MM.1S (cell line): ENCODE measurements at regions not wholly inside any gene's neighbourhood (a gene's known extent, or its start where the extent isn't known, plus 50 kb on each side); places are given as distances from the start of the nearest gene placed in this dataset.

Source experiments
- DNase-seq: peaks from one replicate; pipeline ENCODE4 v3.0.0-alpha.2; 2015
- H2AFZ ChIP-seq: fragments of 300-600 bp; sonication (generic); 2 replicates; pipeline ENCODE4 v1.6.0; 2016; ENCODE audit warnings: antibody characterized with exemption, low read length
- H3F3A ChIP-seq: fragments of 300-600 bp; sonication (generic); 2 replicates; pipeline ENCODE4 v1.6.1; 2016; ENCODE audit warnings: mild to moderate bottlenecking, antibody characterized with exemption, low read length, moderate library complexity, mixed read lengths; ENCODE audit not compliant: insufficient read depth
- H3K27ac ChIP-seq: fragments of 300-600 bp; sonication (generic); 2 replicates; pipeline ENCODE4 v1.5.1; 2016; ENCODE audit warnings: mild to moderate bottlenecking, low read length
- H3K27me3 ChIP-seq: fragments of 300-600 bp; sonication (generic); replicated peaks from 2 replicates; pipeline ENCODE4 v1.6.0; 2016; ENCODE audit warnings: low read length; ENCODE audit not compliant: insufficient read depth
- H3K36me3 ChIP-seq: fragments of 300-600 bp; sonication (generic); replicated peaks from 2 replicates; pipeline ENCODE4 v1.6.1; 2016; ENCODE audit warnings: mild to moderate bottlenecking, low read length, mixed read lengths; ENCODE audit not compliant: insufficient read depth
- H3K4me1 ChIP-seq: fragments of 300-600 bp; sonication (generic); 2 replicates; pipeline ENCODE4 v1.6.1; 2016; ENCODE audit warnings: low read length, mixed read lengths
- H3K4me2 ChIP-seq: fragments of 300-600 bp; sonication (generic); 2 replicates; pipeline ENCODE4 v1.6.0; 2016; ENCODE audit warnings: low read depth, low read length
- H3K4me3 ChIP-seq: fragments of 300-600 bp; sonication (generic); 2 replicates; pipeline ENCODE4 v1.5.1; 2016; ENCODE audit warnings: low read length, mixed read lengths
- H3K79me2 ChIP-seq: fragments of 300-600 bp; sonication (generic); 2 replicates; pipeline ENCODE4 v1.6.1; 2016; ENCODE audit warnings: mixed run types, low read length, mixed read lengths
- H3K9ac ChIP-seq: fragments of 300-600 bp; sonication (generic); 2 replicates; pipeline ENCODE4 v1.6.1; 2016; ENCODE audit warnings: low read length, mixed read lengths
- H3K9me2 ChIP-seq: fragments of 300-600 bp; sonication (generic); replicated peaks from 2 replicates; pipeline ENCODE4 v1.6.1; 2016; ENCODE audit warnings: mild to moderate bottlenecking, low read length, mixed read lengths; ENCODE audit not compliant: insufficient read depth
- H3K9me3 ChIP-seq: fragments of 300-600 bp; sonication (generic); replicated peaks from 2 replicates; pipeline ENCODE4 v1.6.1; 2016; ENCODE audit warnings: mild to moderate bottlenecking, low read length, mixed read lengths; ENCODE audit not compliant: insufficient read depth
- H4K20me1 ChIP-seq: fragments of 300-600 bp; sonication (generic); 2 replicates; pipeline ENCODE4 v1.6.1; 2016; ENCODE audit warnings: mild to moderate bottlenecking, low read length, moderate library complexity, mixed read lengths; ENCODE audit not compliant: insufficient read depth
- CTCF ChIP-seq: fragments of 300-600 bp; sonication (generic); IDR thresholded peaks from 2 replicates; pipeline ENCODE4 v1.5.1; 2016; ENCODE audit warnings: antibody characterized with exemption, low read length, mixed read lengths
- EZH2 ChIP-seq: fragments of 300-600 bp; sonication (generic); optimal IDR thresholded peaks from 2 replicates; pipeline ENCODE3; 2017; ENCODE audit warnings: low read depth, mild to moderate bottlenecking, antibody characterized with exemption, low read length, mixed read lengths
- EZH2phosphoT487 ChIP-seq: fragments of 300-600 bp; sonication (generic); IDR thresholded peaks from 2 replicates; pipeline ENCODE4 v1.6.1; 2018; ENCODE audit warnings: antibody characterized with exemption, low read length

- no peaks in the 10 kb centered on the region for H3K27me3 ChIP-seq
- H3K9me3 ChIP-seq, result no peaks in the 10 kb centered on the region
- no peak overlapping the region for H3K9ac ChIP-seq
- no peaks in the 10 kb centered on the region for H3K79me2 ChIP-seq
- DNase-seq, result no peak
- no peak overlapping the region for H3K4me3 ChIP-seq
- H3K27ac ChIP-seq, result no peak overlapping the region
- no peak for TF ChIP-seq EZH2
- no peak for TF ChIP-seq EZH2phosphoT487
- TF ChIP-seq CTCF, result no peak
- H2AFZ ChIP-seq, result no peak overlapping the region
- H4K20me1 ChIP-seq, result no peaks in the 10 kb centered on the region
- H3K9me2 ChIP-seq, result no peaks in the 10 kb centered on the region
- H3K36me3 ChIP-seq, result no peaks in the 10 kb centered on the region
- H3K4me1 ChIP-seq, result no peaks in the 10 kb centered on the region
- H3K4me2 ChIP-seq, result no peak overlapping the region
- H3F3A ChIP-seq, result no peaks in the 10 kb centered on the region
Observed at GRCh38 chr4:31190671-31191070, 470.5 kb downstream of the PCDH7 start.

DNA sequence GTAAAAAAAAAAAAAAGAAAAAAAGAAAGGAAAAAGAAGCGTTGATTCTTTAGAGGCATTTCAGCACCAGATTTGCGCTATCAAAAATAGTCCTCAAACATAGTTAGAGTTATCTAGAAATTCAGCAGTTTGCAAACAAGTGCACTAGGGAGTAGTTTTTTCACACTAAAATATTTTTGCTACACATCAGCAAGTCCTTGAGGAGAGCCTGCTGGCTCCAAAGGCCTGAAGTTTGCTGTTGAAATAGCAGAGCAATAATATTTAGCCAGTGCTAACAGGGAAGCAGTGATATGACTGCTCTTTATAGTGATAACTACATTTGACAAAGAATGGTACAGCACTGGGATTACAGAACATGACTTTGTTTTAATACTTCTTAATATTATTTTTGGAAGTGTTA, 472.2 kb downstream of the PCDH7 start:
- no peak overlapping the region for H3K9ac ChIP-seq
- no peaks in the 10 kb centered on the region for H3K79me2 ChIP-seq
- H2AFZ ChIP-seq, result no peak overlapping the region
- no peaks in the 10 kb centered on the region for H3K36me3 ChIP-seq
- no peak overlapping the region for H3K4me3 ChIP-seq
- no peaks in the 10 kb centered on the region for H3K4me1 ChIP-seq
- TF ChIP-seq EZH2 (no peak), CTCF (no peak), EZH2phosphoT487 (no peak)
- no peaks in the 10 kb centered on the region for H3K9me3 ChIP-seq
- H3K9me2 ChIP-seq, result no peaks in the 10 kb centered on the region
- no peak overlapping the region for H3K27ac ChIP-seq
- H4K20me1 ChIP-seq, result no peaks in the 10 kb centered on the region
- DNase-seq, result no peak
- H3K27me3 ChIP-seq, result no peaks in the 10 kb centered on the region
- H3F3A ChIP-seq, result no peaks in the 10 kb centered on the region
- H3K4me2 ChIP-seq, result no peak overlapping the region

DNA sequence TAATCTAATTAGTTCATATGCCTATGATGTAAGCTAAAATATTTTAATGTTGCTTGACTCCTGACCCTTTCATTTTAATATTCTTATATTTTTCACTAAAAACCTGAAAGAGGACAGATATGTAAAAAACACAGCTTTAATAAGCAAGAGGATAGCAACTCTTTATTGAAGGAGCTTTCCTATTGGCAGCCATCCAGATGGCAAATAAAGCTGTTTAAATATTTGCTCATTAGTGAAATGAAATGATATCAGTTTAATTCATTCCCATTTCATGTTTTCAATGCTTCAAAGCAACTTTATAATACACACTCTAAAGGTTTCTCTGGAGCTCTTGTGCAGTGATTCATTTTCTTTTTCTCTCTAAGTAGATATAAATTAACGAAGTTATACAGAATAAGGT, 473.4 kb downstream of the PCDH7 start:
- DNase-seq, result no peak
- Histone ChIP-seq H2AFZ (no peak overlapping the region), H3K9me2 (no peaks in the 10 kb centered on the region), H3K9ac (no peak overlapping the region), H3K27me3 (no peaks in the 10 kb centered on the region), H3K79me2 (no peaks in the 10 kb centered on the region), H4K20me1 (no peaks in the 10 kb centered on the region), H3K36me3 (no peaks in the 10 kb centered on the region), H3K4me3 (no peak overlapping the region), H3K4me1 (no peaks in the 10 kb centered on the region), H3K27ac (no peak overlapping the region), H3K9me3 (no peaks in the 10 kb centered on the region), H3K4me2 (no peak overlapping the region), H3F3A (no peaks in the 10 kb centered on the region)
- TF ChIP-seq EZH2phosphoT487 (no peak), EZH2 (no peak), CTCF (no peak)
